ENCODE measurements at regions not wholly inside any gene's neighbourhood (a gene's known extent, or its start where the extent isn't known, plus 50 kb on each side); places are given as distances from the start of the nearest gene placed in this dataset.

GRCh38 chr9:79236466-79236865 lies 335.3 kb upstream of the TLE4 start:
- intact Hi-C loops (cut with DNase I; ENCODE audit: low total_unique reads) = no loop called here
- DNase-seq = no peak
- Histone ChIP-seq H3K27me3 (no peaks in the 10 kb centered on the region), H3K36me3 (no peaks in the 10 kb centered on the region), H3K27ac (no peak overlapping the region), H3K9me3 (peaks cover 0 to 7% (median 0%) of the 10 kb centered on the region in 4 donors), H3K4me3 (no peak overlapping the region), H3K4me1 (no peaks in the 10 kb centered on the region)
- 53 to 63% (median 61%) methylated on average over 2 of the region's 2 CpGs for WGBS, 5 donors
- TF ChIP-seq EP300 (IDR thresholded peaks at IDR 0.05) (no peak), POLR2AphosphoS5 (IDR thresholded peaks at IDR 0.05) (no peak), POLR2A (IDR thresholded peaks at IDR 0.05) (no peak), CTCF (IDR thresholded peaks at IDR 0.05) (no peak)

- 38 to 78% (median 69%) methylated on average over 1 of the region's 1 CpG for WGBS, 5 donors
- TF ChIP-seq POLR2A (IDR thresholded peaks at IDR 0.05) = no peak
- H3K36me3 ChIP-seq = no peaks in the 10 kb centered on the region
- H3K27ac ChIP-seq = no peak overlapping the region
- H3K4me1 ChIP-seq = no peaks in the 10 kb centered on the region
- intact Hi-C loops (cut with DNase I; ENCODE audit: low total_unique reads) = no loop called here
- H3K4me3 ChIP-seq = no peak overlapping the region
- no peak for DNase-seq
- H3K9me3 ChIP-seq = no peaks in the 10 kb centered on the region
- no peaks in the 10 kb centered on the region for H3K27me3 ChIP-seq
Measured at GRCh38 chr9:79237861-79238260, 333.9 kb upstream of the TLE4 start.

- 79 to 92% (median 91%) methylated on average over 3 of the region's 3 CpGs for WGBS, 5 donors
- no peaks in the 10 kb centered on the region for H3K9me3 ChIP-seq
- H3K27me3 ChIP-seq = no peaks in the 10 kb centered on the region
- H3K36me3 ChIP-seq = no peaks in the 10 kb centered on the region
- H3K4me3 ChIP-seq = no peak overlapping the region
- TF ChIP-seq EP300 (IDR thresholded peaks at IDR 0.05) = no peak
- no peak for TF ChIP-seq CTCF (IDR thresholded peaks at IDR 0.05)
- no peak for TF ChIP-seq POLR2AphosphoS5 (IDR thresholded peaks at IDR 0.05)
- no peak for TF ChIP-seq POLR2A (IDR thresholded peaks at IDR 0.05)
- no peaks in the 10 kb centered on the region for H3K4me1 ChIP-seq
- H3K27ac ChIP-seq = no peak overlapping the region
- DNase-seq = no peak
- intact Hi-C loops (cut with DNase I; ENCODE audit: low total_unique reads) = no loop called here
Measured at GRCh38 chr9:79240774-79241173, 331.0 kb upstream of the TLE4 start.

GRCh38 chr9:79242489-79242888 lies 329.3 kb upstream of the TLE4 start:
- 70 to 73% (median 72%) methylated on average over 2 of the region's 2 CpGs for WGBS, 5 donors
- TF ChIP-seq CTCF (IDR thresholded peaks at IDR 0.05) (no peak), EP300 (IDR thresholded peaks at IDR 0.05) (no peak), POLR2A (IDR thresholded peaks at IDR 0.05) (no peak), POLR2AphosphoS5 (IDR thresholded peaks at IDR 0.05) (no peak)
- no peak for DNase-seq
- intact Hi-C loops (cut with DNase I; ENCODE audit: low total_unique reads) = no loop called here
- Histone ChIP-seq H3K4me3 (no peak overlapping the region), H3K36me3 (no peaks in the 10 kb centered on the region), H3K27ac (no peak overlapping the region), H3K4me1 (no peaks in the 10 kb centered on the region), H3K27me3 (no peaks in the 10 kb centered on the region), H3K9me3 (no peaks in the 10 kb centered on the region)

- no peaks in the 10 kb centered on the region for H3K9me3 ChIP-seq
- intact Hi-C loops (cut with DNase I; ENCODE audit: low total_unique reads) = no loop called here
- DNase-seq = no peak
- no peak overlapping the region for H3K4me3 ChIP-seq
- no peaks in the 10 kb centered on the region for H3K27me3 ChIP-seq
- 61 to 83% (median 65%) methylated on average over 1 of the region's 1 CpG for WGBS, 5 donors
- H3K27ac ChIP-seq = no peak overlapping the region
- TF ChIP-seq POLR2AphosphoS5 (IDR thresholded peaks at IDR 0.05) = no peak
- TF ChIP-seq CTCF (IDR thresholded peaks at IDR 0.05) = no peak
- TF ChIP-seq POLR2A (IDR thresholded peaks at IDR 0.05) = no peak
- TF ChIP-seq EP300 (IDR thresholded peaks at IDR 0.05) = no peak
- H3K4me1 ChIP-seq = no peaks in the 10 kb centered on the region
- H3K36me3 ChIP-seq = no peaks in the 10 kb centered on the region
Measured at GRCh38 chr9:79246170-79246569, 325.6 kb upstream of the TLE4 start.

Measured in stomach (tissue), 8 donors.